Mammary epithelial cell (primary cell): ENCODE measurements at regions not wholly inside any gene's neighbourhood (a gene's known extent, or its start where the extent isn't known, plus 50 kb on each side); places are given as distances from the start of the nearest gene placed in this dataset.

ENCODE experiments used
- CTCF ChIP-seq, 2 donors: IDR thresholded peaks in 1 of 2; conservative IDR thresholded peaks in 1 of 2; 2 replicates each; pipeline ENCODE4 v1.5.1; 2011 to 2012; ENCODE audit warnings: inconsistent platforms in 2 of 2, low read length in 2 of 2, mild to moderate bottlenecking in 2 of 2, control low read depth in 1 of 2, low read depth in 1 of 2; ENCODE audit not compliant: insufficient read depth in 1 of 2; ENCODE audit errors: extremely low read depth in 1 of 2
- EZH2 ChIP-seq: IDR thresholded peaks from 2 replicates; pipeline ENCODE4 v1.6.1; 2012; ENCODE audit warnings: low read length, inconsistent platforms, borderline replicate concordance

- no peak for TF ChIP-seq EZH2
- no peak for TF ChIP-seq CTCF (conservative IDR thresholded peaks at IDR 0.05 in 1 of 2, IDR thresholded peaks at IDR 0.05 in 1 of 2; ENCODE audit: extremely low read depth in 1 of 2, insufficient read depth in 1 of 2, low read depth in 1 of 2, low read length in 2 of 2)
These were observed 901.5 kb downstream of the TBC1D22A start for GRCh38 chr22:47663615-47664605.
